GM06990 (cell line): ENCODE measurements at regions not wholly inside any gene's neighbourhood (a gene's known extent, or its start where the extent isn't known, plus 50 kb on each side); places are given as distances from the start of the nearest gene placed in this dataset.

Experiments used
- DNase-seq: peaks from one replicate; pipeline ENCODE4 v3.0.0-alpha.2; 2011; ENCODE audit not compliant: insufficient read length; ENCODE audit errors: extremely low read depth
- H3K27me3 ChIP-seq: replicated peaks from 2 replicates; pipeline ENCODE4 v1.6.0; 2011; ENCODE audit warnings: low read length; ENCODE audit not compliant: control insufficient read depth, insufficient read depth
- H3K36me3 ChIP-seq: 2 replicates; pipeline ENCODE4 v1.5.1; 2011; ENCODE audit warnings: low read length; ENCODE audit not compliant: control insufficient read depth, insufficient read depth
- H3K4me3 ChIP-seq: replicated peaks from 2 replicates; pipeline ENCODE4 v1.5.1; 2011; ENCODE audit warnings: low read depth, mild to moderate bottlenecking, control low read depth, low read length
- CTCF ChIP-seq: IDR thresholded peaks from 2 replicates; pipeline ENCODE4 v1.5.1; 2011; ENCODE audit warnings: low read length, control low read depth, mild to moderate bottlenecking, inconsistent platforms; ENCODE audit not compliant: insufficient read depth, poor library complexity, severe bottlenecking

- Histone ChIP-seq H3K36me3 (no peaks in the 10 kb centered on the region), H3K4me3 (no peak overlapping the region), H3K27me3 (no peaks in the 10 kb centered on the region)
- DNase-seq = no peak
- no peak for TF ChIP-seq CTCF
Observed at GRCh38 chrX:147637190-147637589, 274.5 kb upstream of the FMR1 start.

- H3K27me3 ChIP-seq = no peaks in the 10 kb centered on the region
Observed at GRCh38 chrX:147646949-147647723, 264.6 kb upstream of the FMR1 start.

GRCh38 chrX:147675819-147676218 is 235.9 kb upstream of the FMR1 start:
- no peak overlapping the region for H3K4me3 ChIP-seq
- no peaks in the 10 kb centered on the region for H3K36me3 ChIP-seq
- no peaks in the 10 kb centered on the region for H3K27me3 ChIP-seq
- no peak for TF ChIP-seq CTCF
- DNase-seq = no peak

More at GRCh38 chrX:147646949-147647723, 264.6 kb upstream of the FMR1 start:
- H3K36me3 ChIP-seq = no peaks in the 10 kb centered on the region
- no peak for TF ChIP-seq CTCF
- no peak overlapping the region for H3K4me3 ChIP-seq
- DNase-seq = no peak

GRCh38 chrX:147679356-147680005 is 232.2 kb upstream of the FMR1 start:
- Histone ChIP-seq H3K36me3 (no peaks in the 10 kb centered on the region), H3K4me3 (no peak overlapping the region), H3K27me3 (no peaks in the 10 kb centered on the region)
- DNase-seq = no peak
- TF ChIP-seq CTCF = no peak

GRCh38 chrX:147680251-147680650 is 231.5 kb upstream of the FMR1 start:
- DNase-seq = no peak
- Histone ChIP-seq H3K4me3 (no peak overlapping the region), H3K36me3 (no peaks in the 10 kb centered on the region), H3K27me3 (no peaks in the 10 kb centered on the region)
- TF ChIP-seq CTCF = no peak

GRCh38 chrX:147693511-147693910 is 218.2 kb upstream of the FMR1 start:
- no peak for DNase-seq
- no peak for TF ChIP-seq CTCF
- H3K27me3 ChIP-seq = no peaks in the 10 kb centered on the region
- H3K4me3 ChIP-seq = no peak overlapping the region
- H3K36me3 ChIP-seq = no peaks in the 10 kb centered on the region
